Inflammatory macrophage treated with lipopolysaccharide for 1 hour (primary cell): ENCODE measurements at regions not wholly inside any gene's neighbourhood (a gene's known extent, or its start where the extent isn't known, plus 50 kb on each side); places are given as distances from the start of the nearest gene placed in this dataset.
"Not testable (repeated sequence)": the region's sequence is repeated elsewhere in the genome, so short reads cannot be mapped to it uniquely, and the experiment has no call there.

ENCODE experiments used
- DNase-seq, 2 donors: peaks; one replicate each; pipeline ENCODE4 v3.0.0-alpha.2; 2020 to 2022

GRCh38 chr5:36786448-36787012 is 90.0 kb upstream of the NIPBL start:
- no peak for DNase-seq

GRCh38 chr5:36787365-36788093 is 89.0 kb upstream of the NIPBL start:
- DNase-seq, result no peak

GRCh38 chr5:36790847-36791246 is 85.7 kb upstream of the NIPBL start:
- DNase-seq, result no peak

- no peak for DNase-seq
Measured at GRCh38 chr5:36792560-36793180, 83.9 kb upstream of the NIPBL start.

GRCh38 chr5:36795366-36795765 is 81.2 kb upstream of the NIPBL start:
- DNase-seq, result no peak

- no peak for DNase-seq
Measured at GRCh38 chr5:36796155-36796554, 80.4 kb upstream of the NIPBL start.

- no peak for DNase-seq
Measured at GRCh38 chr5:36801523-36801922, 75.0 kb upstream of the NIPBL start.

GRCh38 chr5:36802187-36802586 is 74.4 kb upstream of the NIPBL start:
- no peak for DNase-seq

- not testable (repeated sequence) for DNase-seq
Measured at GRCh38 chr5:36813249-36813648, 63.3 kb upstream of the NIPBL start.

GRCh38 chr5:36815871-36816270 is 60.7 kb upstream of the NIPBL start:
- no peak for DNase-seq

- DNase-seq, result peak; percentile 20 to 48
Measured at GRCh38 chr5:36820900-36821299, 55.7 kb upstream of the NIPBL start.

GRCh38 chr5:36826694-36827093 is 49.9 kb upstream of the NIPBL start:
- no peak for DNase-seq
